GM18519 (cell line): ENCODE measurements at regions not wholly inside any gene's neighbourhood (a gene's known extent, or its start where the extent isn't known, plus 50 kb on each side); places are given as distances from the start of the nearest gene placed in this dataset.

Experiments used
- ATAC-seq: cut with Tn5 transposase; IDR thresholded peaks from one replicate; pipeline ENCODE4 v1.9.1; 2021; ENCODE audit warnings: mild to moderate bottlenecking, moderate library complexity; ENCODE audit not compliant: unreplicated experiment, low FRiP score

DNA sequence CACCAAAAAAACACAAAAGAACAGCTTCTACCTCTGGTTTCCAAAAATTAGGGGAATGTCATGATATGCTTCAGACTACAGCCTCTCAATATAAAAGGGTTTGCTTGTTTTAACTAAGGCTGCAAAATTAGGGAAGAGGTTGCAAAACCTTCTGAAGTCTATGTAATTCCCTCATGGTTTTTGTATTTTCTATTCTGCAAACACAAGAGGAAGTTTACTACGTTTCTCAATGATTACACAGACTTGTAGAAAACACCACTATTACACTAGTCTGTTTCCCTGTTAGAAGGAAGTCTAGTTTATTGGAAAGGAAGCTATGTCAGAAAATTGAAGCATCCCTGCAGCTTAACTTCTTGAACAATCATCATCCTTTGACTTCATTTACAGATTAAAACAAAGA is 229.7 kb upstream of the FMN2 start:
- no peak for ATAC-seq

DNA sequence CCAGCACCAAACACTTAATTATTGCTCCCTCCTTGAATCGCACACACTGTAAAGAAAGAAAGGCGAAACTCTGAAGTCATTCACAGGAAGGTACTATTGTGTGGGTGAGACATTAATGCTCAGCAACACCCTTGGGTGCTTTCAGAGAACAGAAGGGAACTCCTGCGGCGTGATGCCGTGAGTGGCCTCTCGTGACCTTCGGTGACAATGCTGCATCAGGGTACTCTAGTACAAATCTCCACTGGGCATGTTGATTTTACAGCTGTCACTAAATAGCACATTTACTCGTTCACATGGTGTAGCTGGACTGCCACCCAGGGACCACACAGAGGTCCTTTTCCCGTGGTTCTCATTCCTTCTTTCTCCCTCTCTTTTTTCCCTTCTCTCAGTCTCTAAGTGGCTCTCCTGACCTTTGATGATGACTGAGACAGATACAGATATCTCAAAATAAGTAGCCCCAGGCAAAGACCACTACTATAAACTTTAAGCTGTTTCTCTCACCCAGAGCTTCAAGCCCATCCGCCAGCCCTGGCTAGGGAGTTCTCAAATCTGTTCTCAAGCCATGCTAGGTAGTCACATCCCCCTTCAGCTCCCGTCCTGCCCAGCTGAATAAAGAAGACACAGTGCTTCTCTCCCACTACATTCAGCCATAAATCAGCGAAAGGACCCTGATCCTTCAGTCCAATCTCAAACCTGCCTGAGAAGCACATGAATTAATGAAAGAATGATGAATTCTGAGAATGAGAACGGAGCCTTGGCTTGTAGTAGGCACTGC is 223.4 kb upstream of the FMN2 start:
- no peak for ATAC-seq

DNA sequence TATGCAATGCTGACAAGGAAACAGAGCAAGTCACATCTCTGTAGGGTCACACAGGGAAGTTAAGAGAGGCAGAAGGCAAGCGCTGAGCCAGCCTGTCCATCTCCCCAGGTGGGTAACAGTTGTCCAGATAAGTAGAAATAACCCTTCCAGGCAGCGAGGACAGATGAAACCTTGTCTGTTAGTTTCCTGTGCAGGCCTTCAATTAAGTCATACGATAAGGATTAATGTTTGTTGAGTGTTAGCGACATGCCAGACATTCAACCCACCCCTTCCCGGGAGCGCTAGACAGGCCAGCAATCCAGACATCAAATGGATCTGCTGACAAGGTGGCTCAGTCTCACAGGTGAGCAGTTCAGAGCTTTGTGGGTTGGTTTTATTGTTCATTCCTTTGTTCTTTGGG is 221.5 kb upstream of the FMN2 start:
- no peak for ATAC-seq

DNA sequence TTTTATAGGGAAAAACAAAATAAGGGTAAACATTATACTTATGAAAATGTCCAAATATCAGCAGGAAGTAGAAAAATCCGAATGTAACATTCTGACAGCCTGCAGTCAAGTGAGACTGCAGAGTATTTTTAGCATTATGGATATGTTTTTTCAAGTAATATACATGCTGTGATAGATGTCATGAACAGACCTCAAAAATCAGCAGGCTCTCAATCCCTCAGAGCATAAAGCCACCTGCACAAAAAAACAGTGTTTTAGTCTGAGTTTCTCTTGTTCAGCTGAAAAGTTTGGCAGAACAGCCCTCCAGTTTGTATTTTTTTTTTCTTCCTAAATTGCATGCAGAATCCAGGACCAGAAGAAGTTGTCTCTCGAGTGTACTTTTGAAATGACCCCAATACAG is 219.1 kb upstream of the FMN2 start:
- ATAC-seq, result no peak

DNA sequence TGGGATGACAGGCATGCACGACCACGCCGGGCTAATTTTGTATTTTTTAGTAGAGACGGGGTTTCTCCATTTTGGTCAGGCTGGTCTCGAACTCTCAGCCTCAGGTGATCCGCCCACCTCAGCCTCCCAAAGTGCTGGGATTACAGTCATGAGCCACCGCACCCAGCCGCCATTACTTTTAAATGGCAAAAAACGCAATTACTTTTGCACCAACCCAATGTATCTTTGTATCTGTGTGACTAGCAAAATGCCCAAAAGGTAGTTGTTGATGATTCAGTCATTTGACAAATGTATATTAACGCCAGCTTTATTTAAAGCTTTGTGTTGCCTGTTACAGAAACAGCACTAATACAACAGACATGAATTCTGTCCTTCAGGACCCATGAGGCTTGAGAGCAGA is 216.9 kb upstream of the FMN2 start:
- no peak for ATAC-seq

DNA sequence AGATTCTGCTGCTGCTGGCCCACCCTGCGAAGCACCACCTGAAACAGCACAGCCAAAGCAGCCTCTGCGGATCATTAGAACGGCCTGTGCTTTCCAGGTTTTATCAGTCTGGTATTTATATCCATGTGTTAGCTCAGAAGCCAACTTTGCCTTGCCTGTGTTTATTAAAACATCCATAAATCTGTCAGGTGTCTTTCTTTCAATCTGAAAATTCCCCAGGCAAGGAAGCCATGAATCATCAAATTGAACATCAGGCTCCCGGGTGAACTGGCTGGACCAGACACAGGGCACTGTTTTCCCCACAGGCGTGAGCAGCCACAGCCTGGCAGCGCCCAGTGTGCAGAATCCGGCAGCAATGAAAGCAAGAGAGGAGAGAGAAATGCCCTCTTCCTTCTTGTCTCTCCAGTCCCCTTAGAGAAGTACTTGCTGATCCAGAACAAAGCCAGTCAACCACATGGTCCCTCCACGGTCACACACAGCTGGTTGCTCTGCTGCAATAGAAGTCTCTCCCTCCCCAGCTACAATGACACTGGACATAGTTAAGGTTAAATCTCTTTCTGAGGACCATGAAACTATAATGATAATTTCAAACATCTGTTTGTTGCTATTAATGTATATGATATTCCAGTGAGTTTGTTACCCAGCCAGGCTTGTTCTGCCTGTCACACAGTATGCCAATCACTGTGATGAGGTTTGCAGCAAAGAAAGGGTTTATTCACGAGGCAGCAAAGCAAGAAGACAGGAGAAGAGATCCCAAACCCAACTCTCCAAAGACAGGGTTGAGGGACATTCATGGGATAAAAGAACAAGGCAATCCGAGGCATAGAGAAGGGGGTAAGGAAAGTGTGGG is 212.1 kb upstream of the FMN2 start:
- no peak for ATAC-seq

DNA sequence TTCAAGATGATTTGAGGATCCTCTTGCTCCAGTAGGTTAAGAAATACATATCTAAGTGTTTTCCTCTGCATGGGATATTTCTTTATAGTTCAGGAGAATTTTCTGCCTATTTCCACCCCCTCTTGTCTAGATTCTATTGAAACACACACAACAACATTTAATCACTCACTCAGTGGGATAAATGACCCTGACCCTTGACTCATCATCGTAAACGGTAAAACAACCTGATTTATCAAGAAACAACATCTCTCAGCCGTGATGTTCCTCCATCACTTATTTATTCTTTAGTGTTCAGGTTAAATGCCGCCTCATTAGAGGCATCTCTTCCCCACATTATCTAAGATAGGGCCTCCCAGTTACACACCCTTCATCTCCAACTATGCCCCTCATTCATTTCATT is 208.7 kb upstream of the FMN2 start:
- ATAC-seq, result no peak

DNA sequence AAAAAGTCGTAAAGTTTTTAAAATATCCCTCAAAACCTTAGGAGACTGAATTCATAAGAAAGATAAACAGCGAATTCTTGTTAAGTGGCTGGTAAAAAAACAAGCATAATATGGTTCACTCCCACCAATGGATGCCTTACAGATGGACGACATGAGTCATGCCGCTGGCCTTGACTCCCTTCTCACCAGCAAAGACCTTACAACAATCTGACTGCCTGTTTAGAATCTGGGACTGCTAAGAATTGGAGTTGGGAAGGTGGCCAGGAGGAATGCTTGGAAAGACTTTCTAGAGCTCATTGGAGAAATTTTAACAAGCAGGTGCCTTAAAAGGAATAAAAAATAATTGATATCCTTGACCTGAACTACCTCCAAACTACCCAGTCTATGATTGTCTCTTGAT is 206.9 kb upstream of the FMN2 start:
- ATAC-seq, result no peak

DNA sequence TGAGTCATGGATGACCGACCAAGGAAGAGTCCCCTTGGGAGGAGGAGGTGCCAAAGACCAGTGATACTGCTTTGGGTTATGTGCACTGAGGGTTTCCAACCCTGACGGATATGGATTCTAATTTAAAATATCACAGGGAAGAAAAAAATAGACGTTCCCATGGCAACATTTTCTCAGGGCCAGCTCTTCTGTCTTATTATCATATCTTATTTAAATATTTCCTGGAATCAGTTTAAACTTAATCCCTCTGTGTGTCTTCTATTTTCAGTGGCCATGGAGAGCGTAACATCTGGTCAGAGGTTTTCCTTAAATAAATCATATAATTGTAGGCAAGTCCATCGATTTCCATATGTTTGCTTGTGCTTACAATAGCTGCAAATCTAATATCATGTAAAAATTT is 205.4 kb upstream of the FMN2 start:
- no peak for ATAC-seq

DNA sequence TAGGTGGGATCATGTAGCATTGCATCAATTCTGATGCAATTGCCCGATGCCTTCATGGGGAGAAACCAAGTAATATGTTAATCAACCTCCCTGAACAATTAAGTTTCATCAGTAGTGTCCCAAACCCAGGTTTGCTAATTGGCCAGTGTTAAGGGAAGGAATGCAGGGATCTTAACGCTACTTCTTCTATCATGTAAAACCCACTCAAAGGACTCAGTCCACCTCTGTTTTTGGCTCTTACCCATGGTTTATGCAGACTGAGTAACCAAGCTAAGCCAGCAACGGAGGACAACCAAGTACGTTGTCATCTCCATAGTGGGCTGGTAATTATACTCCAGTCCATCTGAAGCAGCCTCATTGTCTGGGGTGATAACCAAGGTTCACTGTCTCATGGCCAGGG is 203.0 kb upstream of the FMN2 start:
- ATAC-seq, result no peak

DNA sequence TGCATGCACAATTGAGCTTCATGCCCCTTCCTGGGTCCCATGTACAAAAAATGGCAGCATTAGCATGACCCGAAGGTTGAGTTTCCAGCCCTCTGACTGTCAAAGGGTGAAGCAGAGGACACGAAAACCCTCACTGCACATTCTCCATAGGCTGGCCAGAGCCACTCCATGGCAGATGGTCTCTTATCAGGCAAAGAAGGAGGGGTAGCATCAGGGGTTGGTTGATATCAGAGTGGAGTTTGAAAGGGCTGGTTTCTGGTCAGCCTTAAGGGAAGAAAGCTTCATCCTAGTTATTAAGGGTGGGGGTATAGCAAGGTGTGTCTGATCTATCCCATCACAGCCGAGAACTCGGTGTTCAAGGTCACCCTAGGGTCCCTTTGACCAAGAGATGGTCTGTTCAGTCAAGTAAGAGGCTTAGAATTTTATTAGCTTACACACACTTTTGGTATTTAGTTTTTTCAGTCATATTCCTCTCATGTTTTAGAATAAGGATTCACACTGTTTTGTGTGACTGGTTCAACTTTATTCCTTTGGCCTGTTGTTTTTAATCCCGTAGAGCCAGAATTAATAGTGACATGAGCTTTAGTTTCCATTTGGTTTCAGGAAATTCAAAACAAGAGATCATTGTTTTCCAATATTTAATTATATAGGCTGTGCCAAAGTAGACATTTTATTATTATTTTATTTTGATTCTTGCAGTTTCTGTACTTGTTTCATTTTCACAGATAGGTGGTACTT is 199.9 kb upstream of the FMN2 start:
- no peak for ATAC-seq

DNA sequence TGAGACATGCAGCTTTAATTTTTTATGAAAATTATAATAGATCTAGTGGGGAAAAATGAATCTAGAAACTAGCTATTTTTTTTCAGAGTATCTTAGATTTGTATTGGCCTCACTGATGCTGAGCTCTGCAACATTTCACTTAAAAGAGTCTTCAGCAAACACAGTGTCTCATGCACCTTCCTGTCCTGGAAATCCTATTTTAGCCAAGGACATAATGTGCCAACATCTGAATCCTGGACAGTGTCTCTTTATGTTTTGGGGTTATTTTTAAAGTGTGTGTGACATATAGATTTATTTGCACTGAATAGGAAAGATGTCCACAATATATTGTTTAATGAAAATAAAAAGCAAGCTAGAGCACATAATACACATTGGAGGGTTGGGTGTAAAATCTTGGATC is 199.1 kb upstream of the FMN2 start:
- no peak for ATAC-seq

DNA sequence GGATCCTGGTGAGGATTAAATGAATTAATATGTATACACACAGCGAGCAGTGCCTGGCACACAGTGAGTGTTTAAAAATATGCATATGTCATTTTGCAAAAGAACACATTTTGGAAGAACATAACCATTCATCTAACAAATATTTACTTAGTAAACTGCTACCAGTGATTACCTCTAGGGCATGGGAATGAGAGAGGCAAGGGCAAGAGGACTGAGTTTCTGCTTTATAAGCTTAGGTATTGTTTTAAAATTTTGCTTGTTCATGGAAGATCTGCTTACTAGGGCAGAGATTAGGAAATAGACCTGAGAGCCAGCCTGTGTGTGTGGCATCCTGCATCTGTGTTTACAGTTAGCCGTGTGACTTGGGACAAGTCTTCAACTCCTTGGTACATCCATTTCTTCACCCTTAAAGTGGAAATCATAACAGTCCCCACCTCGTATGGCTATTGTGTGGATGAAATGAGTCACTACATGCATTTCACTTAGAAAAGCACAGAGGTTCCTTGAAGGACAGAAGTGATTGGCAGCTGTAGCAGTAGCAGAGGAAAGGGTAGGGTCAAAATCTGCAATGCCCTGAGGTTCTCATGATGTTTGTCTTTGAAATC is 198.5 kb upstream of the FMN2 start:
- ATAC-seq, result no peak

DNA sequence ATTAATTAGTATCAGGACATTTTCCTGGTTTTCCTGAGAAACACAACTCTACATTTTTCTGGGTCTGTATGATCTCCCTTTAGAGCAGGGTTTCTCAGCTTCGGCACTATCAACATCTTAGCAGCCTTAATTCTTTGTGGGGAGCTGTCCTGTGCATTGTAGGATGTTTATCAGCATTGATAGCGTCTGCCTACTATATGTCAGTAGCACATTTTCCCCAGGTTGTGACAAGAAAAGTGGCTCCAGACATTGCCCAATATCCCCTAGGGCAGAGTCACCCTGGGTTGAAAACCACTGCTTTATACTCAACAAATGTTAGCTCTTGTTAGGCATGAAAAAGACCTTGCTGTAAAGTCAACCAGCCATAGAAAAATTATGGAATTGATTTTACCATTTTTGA is 195.1 kb upstream of the FMN2 start:
- no peak for ATAC-seq

DNA sequence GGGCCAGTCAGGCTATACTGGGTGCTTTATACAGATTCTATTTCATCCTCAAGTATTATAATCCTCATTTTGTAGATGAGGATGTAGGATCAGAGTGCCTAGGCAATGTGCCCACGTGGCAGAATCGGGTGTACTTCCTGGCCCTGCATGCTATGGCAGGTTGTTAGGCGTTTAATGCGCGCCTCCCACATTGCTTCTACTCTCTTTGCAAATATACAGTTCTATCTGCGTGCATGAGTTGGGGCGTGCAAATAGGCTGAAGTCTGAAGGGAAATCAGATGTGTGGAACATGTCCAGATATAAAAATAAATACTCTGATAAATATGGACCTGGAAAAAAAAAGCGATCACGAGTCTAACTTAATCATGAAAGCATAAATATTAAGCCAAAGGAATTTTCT is 194.7 kb upstream of the FMN2 start:
- ATAC-seq, result no peak

DNA sequence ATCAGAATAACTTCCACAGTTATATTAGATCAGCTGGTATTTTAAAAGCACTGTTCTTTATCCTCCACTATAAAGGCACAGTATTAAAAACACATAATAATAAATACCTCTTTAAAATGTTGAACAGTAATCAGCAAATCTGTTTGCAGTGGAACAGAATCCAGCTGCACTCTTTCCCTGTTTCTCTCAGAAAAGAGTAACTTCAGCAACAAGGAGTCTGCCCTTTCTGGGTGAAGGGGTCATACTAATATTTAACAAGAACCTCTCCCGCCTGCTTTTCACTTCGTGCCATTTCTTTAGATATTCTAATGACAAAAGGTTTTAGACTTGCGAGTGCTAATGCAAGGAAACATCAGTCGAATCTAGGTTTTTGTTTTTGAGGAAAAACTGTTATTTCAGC is 194.2 kb upstream of the FMN2 start:
- ATAC-seq, result no peak

DNA sequence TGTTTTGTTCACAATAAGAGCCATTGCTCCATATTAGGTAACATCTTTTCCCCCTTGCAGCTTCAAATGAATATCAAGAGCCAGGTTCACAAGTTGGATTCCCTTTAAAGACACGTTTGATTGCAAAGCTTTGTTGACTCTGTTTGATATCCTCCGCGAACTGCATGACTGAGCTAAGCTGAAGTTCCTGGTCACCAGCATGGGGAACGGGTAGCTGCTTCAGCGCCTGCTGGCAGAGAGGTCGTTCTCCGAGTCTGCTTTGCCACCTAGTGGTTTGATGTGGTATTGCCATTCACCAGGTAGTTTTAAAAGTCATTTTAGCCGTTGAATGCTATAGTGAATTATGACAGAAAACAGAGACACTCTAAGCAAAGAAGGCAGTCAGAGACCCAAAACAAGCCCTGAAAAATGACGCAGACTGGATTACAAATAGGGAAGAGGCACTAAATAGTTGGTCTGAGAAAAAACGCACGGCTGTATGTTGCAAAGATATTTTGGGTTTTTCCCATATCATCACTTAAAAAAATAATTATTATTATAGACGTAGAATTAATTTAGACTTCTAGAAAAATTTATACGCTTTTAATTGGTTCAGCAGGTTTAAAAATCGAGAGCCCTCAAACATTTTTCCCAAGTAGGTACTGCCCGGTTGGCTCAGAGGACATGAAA is 193.5 kb upstream of the FMN2 start:
- ATAC-seq, result peak; percentile 97

DNA sequence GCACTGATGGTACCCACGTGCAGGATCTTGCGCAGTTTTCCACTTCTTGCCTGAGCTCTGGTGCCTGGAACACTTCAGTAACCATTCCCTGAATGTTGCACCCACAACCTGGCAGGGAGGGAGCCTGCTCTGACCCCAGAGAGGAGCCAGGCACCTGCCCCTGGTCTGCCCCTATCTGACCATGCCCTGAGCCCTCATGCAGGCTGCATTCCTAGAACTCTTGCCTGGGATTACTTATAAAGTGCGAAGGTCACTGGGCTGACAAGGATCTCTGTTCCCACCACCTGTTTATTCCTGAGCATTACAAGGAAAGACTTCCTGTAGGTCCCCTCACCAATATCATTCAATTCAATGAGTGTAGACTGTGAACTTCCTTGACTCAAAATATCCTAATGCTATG is 191.9 kb upstream of the FMN2 start:
- ATAC-seq, result no peak

DNA sequence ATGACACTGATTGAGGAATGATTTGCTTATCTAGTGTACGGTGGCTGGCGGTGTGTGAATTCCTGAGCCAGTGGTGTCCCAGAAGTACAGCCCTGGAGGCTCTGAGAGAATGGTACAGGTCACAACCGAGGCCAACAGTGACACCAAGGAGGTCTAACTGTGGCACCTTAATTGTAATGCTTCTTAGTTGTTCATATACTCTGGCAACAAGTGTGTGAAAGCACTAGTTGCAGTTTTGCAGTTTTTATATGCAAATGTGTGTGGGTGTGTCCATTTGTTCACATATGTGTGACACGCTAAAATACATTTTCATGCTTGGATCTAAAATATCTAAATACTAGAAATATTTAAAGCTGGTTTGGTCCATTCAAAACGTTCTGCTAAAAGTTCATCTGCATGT is 185.3 kb upstream of the FMN2 start:
- no peak for ATAC-seq

DNA sequence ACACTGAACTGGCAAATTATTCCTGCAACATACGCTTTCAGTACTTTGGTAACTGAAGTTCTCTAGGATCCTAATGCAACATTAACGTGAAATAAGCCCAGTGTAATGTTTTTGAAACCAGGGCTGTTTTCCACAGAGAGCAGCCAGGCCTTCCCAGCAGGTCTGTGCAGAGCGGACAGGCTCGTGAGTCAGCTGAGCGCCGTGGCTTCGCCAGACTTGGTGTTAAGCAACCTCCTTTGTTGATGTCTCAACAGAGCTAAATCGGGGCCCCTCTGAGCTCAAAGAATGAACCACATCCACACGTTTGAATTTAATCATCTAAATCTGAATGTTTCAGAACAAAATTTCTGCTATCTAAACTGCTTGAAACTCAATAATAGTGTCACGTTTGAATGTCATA is 181.8 kb upstream of the FMN2 start:
- ATAC-seq, result no peak
